A673 (cell line): ENCODE measurements at regions not wholly inside any gene's neighbourhood (a gene's known extent, or its start where the extent isn't known, plus 50 kb on each side); places are given as distances from the start of the nearest gene placed in this dataset.

ENCODE experiments used
- BruUV-seq: library from RNA; stranded (reverse); fragments of 400-500 nt; replicated peaks from 2 replicates; lab custom pipeline; 2021; lab: Mats Ljungman, UMichigan
- CTCF ChIA-PET: fragments of 300-600 bp; sonication (Branson Sonifier 250); formaldehyde crosslinking; loops from one replicate; lab custom pipeline; 2022; ENCODE audit warnings: antibody characterized with exemption; lab: Charles Lee
- POLR2A ChIA-PET: fragments of 300-600 bp; sonication (Branson Sonifier 250); formaldehyde crosslinking; loops from one replicate; lab custom pipeline; 2022; ENCODE audit warnings: antibody characterized with exemption; ENCODE audit not compliant: low non-redundant PET; lab: Charles Lee
- DNase-seq: peaks from one replicate; pipeline ENCODE4 v3.0.0-alpha.2; 2015; ENCODE audit warnings: low spot score
- H3K27ac ChIP-seq: fragments of 200-600 bp; sonication (generic); 2 replicates; pipeline ENCODE4 v1.5.1; 2016; ENCODE audit warnings: mixed run types, low read depth, mild to moderate bottlenecking, mixed read lengths, antibody characterized with exemption, low read length; ENCODE audit not compliant: poor library complexity, severe bottlenecking
- H3K27me3 ChIP-seq: fragments of 200-600 bp; sonication (generic); replicated peaks from 2 replicates; pipeline ENCODE4 v1.6.1; 2017; ENCODE audit warnings: mixed run types, low read depth, mild to moderate bottlenecking, mixed read lengths, antibody characterized with exemption, low read length; ENCODE audit not compliant: insufficient read depth, poor library complexity
- H3K36me3 ChIP-seq: fragments of 200-600 bp; sonication (generic); 2 replicates; pipeline ENCODE4 v1.6.1; 2016; ENCODE audit warnings: mixed run types, mild to moderate bottlenecking, mixed read lengths, antibody characterized with exemption, low read length; ENCODE audit not compliant: insufficient read depth, poor library complexity, severe bottlenecking
- H3K4me1 ChIP-seq: fragments of 200-600 bp; sonication (generic); 2 replicates; pipeline ENCODE4 v1.6.1; 2017; ENCODE audit warnings: mixed run types, mild to moderate bottlenecking, mixed read lengths, antibody characterized with exemption, low read length; ENCODE audit not compliant: insufficient read depth, poor library complexity, severe bottlenecking
- H3K4me3 ChIP-seq: fragments of 200-600 bp; sonication (generic); 2 replicates; pipeline ENCODE4 v1.5.1; 2016; ENCODE audit warnings: low read depth, mixed run types, mild to moderate bottlenecking, mixed read lengths, low read length; ENCODE audit not compliant: poor library complexity, severe bottlenecking
- H3K9me3 ChIP-seq: fragments of 200-600 bp; sonication (generic); 2 replicates; pipeline ENCODE4 v1.6.1; 2016; ENCODE audit warnings: mixed run types, low read depth, mild to moderate bottlenecking, mixed read lengths, antibody characterized with exemption, low read length; ENCODE audit not compliant: poor library complexity, severe bottlenecking
- EZH2 ChIP-seq: fragments of 200-600 bp; sonication (generic); IDR thresholded peaks from 2 replicates; pipeline ENCODE4 v1.6.1; 2017; ENCODE audit warnings: borderline replicate concordance, low read depth, mild to moderate bottlenecking, mixed read lengths, antibody characterized with exemption, low read length; ENCODE audit not compliant: poor library complexity, severe bottlenecking
- intact Hi-C: fragments of 100-400 bp; cut with micrococcal nuclease; formaldehyde crosslinking; loops from one replicate; pipeline ENCODE4 v1.10.0; 2022; ENCODE audit not compliant: unreplicated experiment
- TF ChIP-seq, protein P1 (sequence below): fragments of 300-800, 200-600 bp; sonication (generic); conservative IDR thresholded peaks from 2 replicates; pipeline ENCODE4 v1.5.1; 2017; ENCODE audit warnings: low read depth, mild to moderate bottlenecking, antibody characterized with exemption, low read length, moderate library complexity, mixed read lengths

DNA sequence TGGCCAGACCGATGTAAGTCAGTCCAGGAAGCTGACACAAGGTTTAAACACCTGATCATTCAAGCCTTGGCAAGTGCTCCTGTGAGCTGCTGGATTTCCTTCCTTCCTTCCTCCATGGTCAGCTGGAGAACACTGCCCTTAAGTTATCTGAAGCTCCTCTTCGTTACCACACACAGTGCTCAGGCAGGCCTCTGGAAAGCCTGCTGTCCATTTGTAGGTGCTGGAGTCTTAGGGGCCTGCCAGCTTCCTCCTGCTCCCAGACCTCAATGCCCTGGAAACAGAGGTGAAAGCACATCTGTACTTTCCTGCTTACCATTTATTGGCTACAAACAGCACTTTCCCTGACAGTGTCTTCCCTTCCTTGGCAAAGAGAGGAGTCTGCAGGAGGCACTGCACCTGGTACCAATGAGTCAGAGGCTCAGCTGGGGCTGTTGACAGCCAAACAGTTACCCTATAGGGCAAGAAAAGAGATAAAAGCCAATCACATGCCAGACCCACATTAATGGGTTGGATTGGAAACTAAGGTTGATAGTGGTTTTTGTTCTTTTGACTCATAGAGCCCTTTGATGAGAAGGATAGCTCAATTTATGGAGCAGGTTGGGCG, 72.6 kb upstream of the PUM3 start:
- Histone ChIP-seq H3K27ac (no peak overlapping the region), H3K4me1 (no peaks in the 10 kb centered on the region), H3K9me3 (no peaks in the 10 kb centered on the region), H3K27me3 (peaks cover 15% of the 10 kb centered on the region), H3K4me3 (no peak overlapping the region), H3K36me3 (no peaks in the 10 kb centered on the region)
- DNase-seq: no peak
- POLR2A ChIA-PET: no interaction called here
- TF ChIP-seq EZH2: no peak
- TF ChIP-seq, protein P1, sequence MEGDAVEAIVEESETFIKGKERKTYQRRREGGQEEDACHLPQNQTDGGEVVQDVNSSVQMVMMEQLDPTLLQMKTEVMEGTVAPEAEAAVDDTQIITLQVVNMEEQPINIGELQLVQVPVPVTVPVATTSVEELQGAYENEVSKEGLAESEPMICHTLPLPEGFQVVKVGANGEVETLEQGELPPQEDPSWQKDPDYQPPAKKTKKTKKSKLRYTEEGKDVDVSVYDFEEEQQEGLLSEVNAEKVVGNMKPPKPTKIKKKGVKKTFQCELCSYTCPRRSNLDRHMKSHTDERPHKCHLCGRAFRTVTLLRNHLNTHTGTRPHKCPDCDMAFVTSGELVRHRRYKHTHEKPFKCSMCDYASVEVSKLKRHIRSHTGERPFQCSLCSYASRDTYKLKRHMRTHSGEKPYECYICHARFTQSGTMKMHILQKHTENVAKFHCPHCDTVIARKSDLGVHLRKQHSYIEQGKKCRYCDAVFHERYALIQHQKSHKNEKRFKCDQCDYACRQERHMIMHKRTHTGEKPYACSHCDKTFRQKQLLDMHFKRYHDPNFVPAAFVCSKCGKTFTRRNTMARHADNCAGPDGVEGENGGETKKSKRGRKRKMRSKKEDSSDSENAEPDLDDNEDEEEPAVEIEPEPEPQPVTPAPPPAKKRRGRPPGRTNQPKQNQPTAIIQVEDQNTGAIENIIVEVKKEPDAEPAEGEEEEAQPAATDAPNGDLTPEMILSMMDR: no peak
- BruUV-seq: no TSS peak
- intact Hi-C loops: no loop called here
- CTCF ChIA-PET: no interaction called here

DNA sequence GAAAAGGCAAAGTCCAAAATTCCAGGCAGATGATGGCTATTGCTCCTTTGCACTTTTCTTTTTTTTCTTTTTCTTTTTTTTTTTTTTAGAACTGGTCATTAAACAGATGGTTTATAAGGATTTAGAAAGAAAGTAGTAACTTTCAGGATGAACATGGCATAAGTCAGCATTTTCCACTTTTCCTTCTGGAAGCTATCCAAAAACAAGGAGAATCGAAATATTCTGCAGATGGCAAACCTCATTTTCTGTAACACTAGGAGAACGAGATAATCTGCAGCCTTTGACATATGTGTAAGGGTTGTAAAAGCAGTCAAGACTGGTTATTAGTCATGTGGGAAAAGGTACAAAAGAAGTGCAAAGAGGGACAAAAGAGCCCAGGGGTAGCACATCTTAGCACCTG, 69.1 kb upstream of the PUM3 start:
- H3K27ac ChIP-seq: no peak overlapping the region
- BruUV-seq: no TSS peak
- H3K27me3 ChIP-seq: peaks cover 19% of the 10 kb centered on the region
- POLR2A ChIA-PET: no interaction called here
- H3K4me3 ChIP-seq: no peak overlapping the region
- no peak for DNase-seq
- TF ChIP-seq, protein P1: no peak
- TF ChIP-seq EZH2: no peak
- no peaks in the 10 kb centered on the region for H3K9me3 ChIP-seq
- intact Hi-C loops: no loop called here
- CTCF ChIA-PET: no interaction called here
- H3K36me3 ChIP-seq: no peaks in the 10 kb centered on the region
- H3K4me1 ChIP-seq: no peaks in the 10 kb centered on the region

DNA sequence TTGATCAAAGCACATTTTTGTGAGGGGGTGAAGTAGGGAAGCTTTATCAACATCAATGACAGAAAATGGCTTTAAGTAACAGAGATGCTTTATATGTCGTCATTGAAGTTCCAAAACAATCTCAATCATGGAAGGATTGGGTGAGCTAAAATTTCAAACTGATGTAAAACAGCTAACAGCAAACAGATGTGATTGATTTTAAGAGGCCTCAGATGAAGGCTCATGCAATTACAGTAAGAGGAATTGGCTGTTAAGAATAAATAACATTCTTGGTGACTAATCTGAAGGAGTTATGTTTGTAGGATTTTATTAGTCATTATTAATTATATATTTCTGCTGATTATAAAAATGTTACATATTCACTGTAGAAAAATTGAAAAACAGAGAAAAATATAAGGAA, 63.5 kb upstream of the PUM3 start:
- ChIA-PET POLR2A (no interaction called here), CTCF (no interaction called here)
- no peaks in the 10 kb centered on the region for H3K9me3 ChIP-seq
- H3K27ac ChIP-seq: no peak overlapping the region
- H3K36me3 ChIP-seq: no peaks in the 10 kb centered on the region
- peaks cover 10% of the 10 kb centered on the region for H3K27me3 ChIP-seq
- no peak overlapping the region for H3K4me3 ChIP-seq
- intact Hi-C loops: no loop called here
- no peak for DNase-seq
- no peaks in the 10 kb centered on the region for H3K4me1 ChIP-seq
- BruUV-seq: no TSS peak
- TF ChIP-seq, protein P1: no peak
- TF ChIP-seq EZH2: no peak
